SK-N-SH (cell line): ENCODE measurements at regions not wholly inside any gene's neighbourhood (a gene's known extent, or its start where the extent isn't known, plus 50 kb on each side); places are given as distances from the start of the nearest gene placed in this dataset.

Experiments
- CHD2 ChIP-seq: fragments of 150-350 bp; IDR thresholded peaks from 2 replicates; pipeline ENCODE4 v1.6.1; 2018; ENCODE audit warnings: low read length; ENCODE audit not compliant: partially characterized antibody
- EP300 ChIP-seq, 2 experiments: IDR thresholded peaks; 2 replicates each; pipeline versions ENCODE4 v1.4.0 to v1.6.1; 2012; ENCODE audit warnings: borderline replicate concordance in 1 of 2, low read depth in 1 of 2, low read length in 1 of 2
- MXI1 ChIP-seq: IDR thresholded peaks from 2 replicates; pipeline ENCODE4 v1.6.1; 2012; ENCODE audit warnings: mild to moderate bottlenecking, low read depth, low read length, improper control_type of control experiment
- POLR2AphosphoS5 ChIP-seq: IDR thresholded peaks from 2 replicates; pipeline ENCODE4 v1.6.1; 2012; ENCODE audit warnings: low read depth, low read length
- RAD21 ChIP-seq: IDR thresholded peaks from 2 replicates; pipeline ENCODE4 v1.6.1; 2012; ENCODE audit warnings: mild to moderate bottlenecking, low read length
- TAF1 ChIP-seq: IDR thresholded peaks from 2 replicates; pipeline ENCODE4 v1.6.1; 2012; ENCODE audit warnings: low read depth, mild to moderate bottlenecking, low read length, moderate library complexity, borderline replicate concordance
- TF ChIP-seq, protein P1 (sequence below): fragments of 200-600 bp; sonication (generic); IDR thresholded peaks from 2 replicates; pipeline ENCODE4 v1.6.1; 2017; ENCODE audit warnings: antibody characterized with exemption, mild to moderate bottlenecking, moderate library complexity
- TF ChIP-seq, protein P2 (sequence below): fragments of 150-350 bp; IDR thresholded peaks from 2 replicates; pipeline ENCODE4 v1.6.1; 2017; ENCODE audit warnings: antibody characterized with exemption, low read length, low read depth, borderline replicate concordance

DNA sequence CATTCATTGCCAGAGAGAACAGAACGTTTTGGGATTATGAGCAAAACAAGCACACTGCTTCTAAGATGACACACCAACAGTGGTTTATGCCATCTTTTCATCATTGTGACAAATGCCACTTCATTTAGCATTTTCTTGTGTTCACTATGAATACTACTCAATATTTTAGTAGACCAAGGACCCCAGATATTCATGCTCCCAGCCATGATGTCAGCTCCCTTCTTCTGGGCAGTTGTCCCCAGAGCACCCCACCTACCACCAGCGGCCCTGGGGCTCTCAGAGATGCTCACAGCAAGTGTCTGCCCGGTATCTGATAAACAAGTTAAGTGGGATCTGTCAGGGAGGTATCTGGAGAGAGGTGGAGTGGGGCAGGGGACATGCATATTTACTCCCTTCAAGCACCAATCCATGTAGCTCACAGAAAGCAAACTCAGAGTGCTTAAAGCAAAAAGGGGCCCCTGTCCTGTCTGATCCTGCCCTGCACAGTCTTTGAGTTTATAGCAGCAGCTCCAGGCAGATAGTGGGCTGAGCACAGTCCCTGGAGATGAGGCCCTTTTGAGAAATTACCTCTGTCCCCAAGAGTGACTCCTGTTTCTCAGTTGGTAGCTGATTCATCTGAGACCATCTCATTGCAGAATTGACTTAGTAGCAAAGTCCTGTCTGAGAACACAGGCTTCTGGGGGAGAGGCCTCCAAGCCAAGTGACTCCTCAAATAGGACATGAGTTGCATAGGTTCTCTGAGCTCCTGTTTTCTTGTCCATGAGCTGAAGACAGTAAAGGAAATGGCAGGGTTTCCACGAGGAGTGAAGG lies 281.8 kb upstream of the KLF6 start:
- TF ChIP-seq, protein P1, sequence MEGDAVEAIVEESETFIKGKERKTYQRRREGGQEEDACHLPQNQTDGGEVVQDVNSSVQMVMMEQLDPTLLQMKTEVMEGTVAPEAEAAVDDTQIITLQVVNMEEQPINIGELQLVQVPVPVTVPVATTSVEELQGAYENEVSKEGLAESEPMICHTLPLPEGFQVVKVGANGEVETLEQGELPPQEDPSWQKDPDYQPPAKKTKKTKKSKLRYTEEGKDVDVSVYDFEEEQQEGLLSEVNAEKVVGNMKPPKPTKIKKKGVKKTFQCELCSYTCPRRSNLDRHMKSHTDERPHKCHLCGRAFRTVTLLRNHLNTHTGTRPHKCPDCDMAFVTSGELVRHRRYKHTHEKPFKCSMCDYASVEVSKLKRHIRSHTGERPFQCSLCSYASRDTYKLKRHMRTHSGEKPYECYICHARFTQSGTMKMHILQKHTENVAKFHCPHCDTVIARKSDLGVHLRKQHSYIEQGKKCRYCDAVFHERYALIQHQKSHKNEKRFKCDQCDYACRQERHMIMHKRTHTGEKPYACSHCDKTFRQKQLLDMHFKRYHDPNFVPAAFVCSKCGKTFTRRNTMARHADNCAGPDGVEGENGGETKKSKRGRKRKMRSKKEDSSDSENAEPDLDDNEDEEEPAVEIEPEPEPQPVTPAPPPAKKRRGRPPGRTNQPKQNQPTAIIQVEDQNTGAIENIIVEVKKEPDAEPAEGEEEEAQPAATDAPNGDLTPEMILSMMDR: no peak
- TF ChIP-seq POLR2AphosphoS5: no peak
- no peak for TF ChIP-seq TAF1
- no peak for TF ChIP-seq MXI1
- TF ChIP-seq, protein P2, sequence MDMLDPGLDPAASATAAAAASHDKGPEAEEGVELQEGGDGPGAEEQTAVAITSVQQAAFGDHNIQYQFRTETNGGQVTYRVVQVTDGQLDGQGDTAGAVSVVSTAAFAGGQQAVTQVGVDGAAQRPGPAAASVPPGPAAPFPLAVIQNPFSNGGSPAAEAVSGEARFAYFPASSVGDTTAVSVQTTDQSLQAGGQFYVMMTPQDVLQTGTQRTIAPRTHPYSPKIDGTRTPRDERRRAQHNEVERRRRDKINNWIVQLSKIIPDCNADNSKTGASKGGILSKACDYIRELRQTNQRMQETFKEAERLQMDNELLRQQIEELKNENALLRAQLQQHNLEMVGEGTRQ: no peak
- no peak for TF ChIP-seq EP300 (IDR thresholded peaks at IDR 0.05; ENCODE audit: borderline replicate concordance in 1 of 2, low read depth in 1 of 2, low read length in 1 of 2)
- no peak for TF ChIP-seq RAD21
- no peak for TF ChIP-seq CHD2
